ENCODE measurements at regions not wholly inside any gene's neighbourhood (a gene's known extent, or its start where the extent isn't known, plus 50 kb on each side); places are given as distances from the start of the nearest gene placed in this dataset.
A peak's percentile ranks its signal among the peaks of the same experiment; 100 is the strongest.

- DNase-seq (ENCODE audit: low read depth): peak; percentile 1
Observed at GRCh38 chr2:146349334-146349733, 1495.5 kb upstream of the ACVR2A start.

DNA sequence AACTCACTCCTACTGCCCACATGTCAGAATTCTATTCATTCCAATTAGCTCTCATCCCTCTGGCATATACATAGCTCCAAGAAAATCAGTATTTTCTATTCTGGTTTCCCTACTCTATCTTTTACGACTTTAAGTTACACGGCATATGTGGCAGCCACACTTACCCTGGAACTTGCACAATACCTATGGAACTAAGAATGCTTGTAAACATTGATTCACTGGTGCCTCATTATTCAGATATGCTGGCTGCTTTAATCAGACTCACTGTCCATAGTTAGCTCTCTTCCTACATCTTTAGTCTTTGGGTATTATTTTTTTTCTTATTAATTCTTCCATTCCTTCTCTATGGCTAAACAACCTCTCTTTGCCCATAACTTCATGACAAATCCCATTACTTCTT, 1519.9 kb upstream of the ACVR2A start:
- no peak for DNase-seq (ENCODE audit: low read depth)

DNA sequence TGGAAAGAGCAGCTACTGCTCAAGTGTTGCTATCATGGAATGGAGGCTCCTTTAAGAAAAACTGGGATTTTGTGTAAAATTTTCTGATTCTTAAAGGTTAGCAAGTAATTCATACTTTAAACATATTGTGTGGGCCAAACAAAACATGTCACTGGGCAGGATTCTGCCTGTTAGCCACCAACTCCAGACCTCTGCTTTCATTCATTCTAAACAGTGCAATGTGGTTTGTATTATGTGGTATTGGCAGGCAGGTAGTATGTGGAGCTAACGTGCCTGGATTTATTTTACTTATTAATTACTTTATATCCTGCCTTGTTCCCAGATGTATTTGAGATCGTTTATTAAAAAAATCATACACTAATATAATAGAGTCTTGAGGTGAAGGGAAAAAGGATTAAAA, 1521.3 kb upstream of the ACVR2A start:
- no peak for DNase-seq (ENCODE audit: low read depth)

- peak; percentile 6 for DNase-seq (ENCODE audit: low read depth)
Observed at GRCh38 chr2:146321175-146321574, 1523.7 kb upstream of the ACVR2A start.

DNA sequence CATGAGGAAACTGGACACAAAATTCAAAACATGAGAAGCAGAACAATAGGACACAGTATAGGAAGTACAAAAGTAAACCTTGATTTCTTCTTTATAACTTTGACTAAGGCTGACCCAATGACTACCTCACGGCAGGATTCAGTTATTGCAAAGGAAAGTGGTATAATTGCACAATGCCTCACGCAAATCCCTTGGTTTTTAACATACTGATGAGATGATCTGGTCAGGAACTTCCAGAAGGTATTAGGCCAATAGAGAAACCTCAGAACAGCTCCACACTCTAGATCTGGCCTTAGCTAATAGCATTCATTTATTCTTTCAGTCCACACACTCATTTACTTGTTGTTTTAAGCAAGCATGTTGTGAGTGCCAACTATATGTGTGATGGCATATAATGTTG, 1526.9 kb upstream of the ACVR2A start:
- peak; percentile 72 for DNase-seq (ENCODE audit: low read depth)

- peak; percentile 76 for DNase-seq (ENCODE audit: low read depth)
Observed at GRCh38 chr2:146312899-146313298, 1531.9 kb upstream of the ACVR2A start.

DNA sequence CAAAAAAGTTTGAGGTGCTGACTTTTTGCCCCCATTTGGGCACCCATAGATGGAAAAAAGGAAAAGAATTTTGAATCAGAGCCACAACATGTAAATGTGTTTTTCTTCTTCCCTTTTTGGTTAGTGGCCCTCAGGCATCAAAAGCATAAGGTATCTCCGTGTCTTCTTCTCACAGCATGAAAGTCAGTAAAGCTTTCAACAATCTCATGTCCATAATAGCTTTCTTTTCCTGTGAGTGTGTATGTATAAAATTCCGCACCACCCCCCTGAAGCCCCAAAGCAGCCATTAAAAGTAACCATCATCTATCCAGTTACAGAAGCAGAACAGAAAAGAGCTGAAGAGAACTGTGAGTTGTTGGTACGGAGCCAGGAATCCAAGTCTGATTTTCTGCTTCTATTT, 1539.7 kb upstream of the ACVR2A start:
- no peak for DNase-seq (ENCODE audit: low read depth)

- DNase-seq (ENCODE audit: low read depth): no peak
Observed at GRCh38 chr2:146301287-146301686, 1543.5 kb upstream of the ACVR2A start.

DNA sequence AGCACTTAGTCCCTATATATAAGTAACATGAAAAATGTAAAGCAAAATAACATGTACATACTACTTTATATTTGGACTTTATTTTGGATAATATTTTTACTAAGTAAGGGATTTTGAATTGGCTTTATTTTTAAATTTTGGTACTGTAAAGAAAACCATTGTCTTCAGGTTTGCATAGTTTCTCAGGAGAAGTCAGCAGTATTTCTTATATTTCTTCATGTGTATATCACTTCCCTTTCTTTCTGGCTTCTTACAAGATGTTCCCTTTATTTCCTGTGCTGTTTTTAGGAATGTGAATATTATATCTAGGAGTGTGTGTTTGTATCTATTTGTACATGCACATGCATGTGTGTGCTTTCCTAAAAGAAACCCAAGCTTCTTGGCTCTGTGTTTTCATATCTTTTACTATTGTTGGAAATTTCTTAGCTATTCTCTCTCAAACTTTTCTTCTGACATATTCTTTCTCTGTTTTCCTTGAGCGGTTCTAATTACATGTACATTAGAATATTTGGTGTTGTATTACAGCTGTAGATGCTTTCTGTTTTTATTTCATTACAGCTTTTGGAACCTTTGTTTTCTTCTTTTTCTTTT, 1549.7 kb upstream of the ACVR2A start:
- peak; percentile 23 for DNase-seq (ENCODE audit: low read depth)

- DNase-seq (ENCODE audit: low read depth): no peak
Observed at GRCh38 chr2:146287281-146287680, 1557.5 kb upstream of the ACVR2A start.

GRCh38 chr2:146278881-146279280, 1565.9 kb upstream of the ACVR2A start:
- DNase-seq (ENCODE audit: low read depth): no peak

DNA sequence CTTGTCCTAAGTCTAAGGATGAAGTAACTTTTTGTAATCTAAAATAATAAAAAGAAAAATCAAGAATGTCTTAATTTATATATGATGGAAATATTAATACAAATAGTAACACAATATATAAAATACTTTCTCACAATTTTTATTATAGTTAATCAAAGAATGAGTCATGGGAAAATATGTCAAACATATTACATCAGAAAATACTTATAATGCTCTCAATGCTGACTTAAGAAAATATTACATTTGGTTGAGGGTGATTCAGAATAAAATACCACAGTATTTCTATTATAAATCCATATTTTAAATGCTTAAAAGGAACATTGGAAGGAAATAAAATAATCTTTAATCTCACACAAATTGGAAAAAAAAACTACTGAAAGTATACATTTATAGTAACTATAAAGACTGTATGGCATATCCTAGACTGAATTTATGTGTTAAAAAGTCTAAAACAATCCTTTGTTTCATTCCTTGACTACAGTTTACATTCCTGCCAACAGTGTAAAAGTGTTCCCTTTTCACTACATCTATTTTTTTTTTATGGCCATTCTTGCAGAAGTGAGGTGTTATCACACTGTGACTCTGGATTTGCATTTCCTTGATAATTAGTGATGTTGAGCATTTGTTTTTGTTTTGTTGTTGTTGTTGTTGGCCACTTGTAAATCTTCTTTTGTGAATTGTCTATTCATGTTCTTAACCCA, 1573.5 kb upstream of the ACVR2A start:
- no peak for DNase-seq (ENCODE audit: low read depth)

GRCh38 chr2:146270618-146271017, 1574.2 kb upstream of the ACVR2A start:
- no peak for DNase-seq (ENCODE audit: low read depth)

DNA sequence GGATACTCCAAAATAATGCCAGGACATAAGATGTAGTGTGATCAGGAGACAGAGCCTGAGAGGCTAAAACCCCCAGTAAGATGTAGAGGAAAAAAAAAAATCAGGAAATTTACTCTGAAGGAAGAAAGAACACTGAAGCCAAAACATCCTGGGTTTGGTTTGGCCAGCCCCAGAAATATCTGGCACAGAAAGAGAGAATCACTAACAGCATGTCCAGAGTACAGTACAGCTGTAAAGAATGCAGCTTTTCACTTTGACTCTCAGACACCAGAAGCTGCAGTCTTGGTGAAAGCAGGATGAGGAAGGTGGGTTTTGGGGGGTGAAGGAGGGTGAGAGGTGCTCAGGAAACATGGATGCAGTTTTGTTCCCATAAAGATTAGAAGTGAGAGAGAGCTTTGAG, 1577.7 kb upstream of the ACVR2A start:
- no peak for DNase-seq (ENCODE audit: low read depth)

GRCh38 chr2:146265656-146266055, 1579.2 kb upstream of the ACVR2A start:
- no peak for DNase-seq (ENCODE audit: low read depth)

DNA sequence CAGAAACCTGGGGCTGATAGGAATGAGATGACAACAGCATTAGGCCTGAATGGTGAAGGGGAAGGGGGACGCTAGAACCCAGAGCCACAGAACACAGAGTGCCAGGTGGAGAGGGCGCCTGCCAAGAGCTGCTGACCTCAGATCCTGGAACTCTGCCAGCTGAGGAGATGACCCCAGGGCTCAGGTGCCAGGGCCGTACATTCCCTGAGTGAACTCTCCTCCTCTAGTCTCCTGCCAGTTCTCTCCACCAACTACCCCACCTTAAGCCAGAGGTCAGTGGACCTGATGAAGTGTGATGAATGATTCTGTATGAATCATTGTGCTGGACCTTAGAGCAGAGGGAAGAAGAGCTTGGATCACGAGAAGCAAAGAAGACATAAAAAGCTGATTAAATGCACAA, 1582.2 kb upstream of the ACVR2A start:
- no peak for DNase-seq (ENCODE audit: low read depth)

DNA sequence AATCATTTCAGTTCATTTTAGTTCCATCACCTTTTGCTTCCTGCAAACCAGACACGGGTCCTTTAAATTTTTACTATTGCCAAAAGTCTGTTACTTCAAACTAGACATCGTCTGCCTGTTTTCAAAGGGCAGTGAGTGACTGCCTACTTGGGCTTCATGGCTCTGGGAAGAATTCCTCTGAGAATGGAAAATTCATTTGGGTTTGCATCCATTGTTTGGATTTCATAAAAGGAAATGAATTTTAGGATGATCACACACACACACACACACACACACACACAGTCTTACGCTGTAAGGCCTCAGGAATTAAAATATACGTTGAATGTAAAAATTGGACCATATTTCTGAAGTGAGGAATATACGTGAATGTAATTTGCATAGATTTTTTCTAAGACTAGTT, 1584.3 kb upstream of the ACVR2A start:
- no peak for DNase-seq (ENCODE audit: low read depth)

DNA sequence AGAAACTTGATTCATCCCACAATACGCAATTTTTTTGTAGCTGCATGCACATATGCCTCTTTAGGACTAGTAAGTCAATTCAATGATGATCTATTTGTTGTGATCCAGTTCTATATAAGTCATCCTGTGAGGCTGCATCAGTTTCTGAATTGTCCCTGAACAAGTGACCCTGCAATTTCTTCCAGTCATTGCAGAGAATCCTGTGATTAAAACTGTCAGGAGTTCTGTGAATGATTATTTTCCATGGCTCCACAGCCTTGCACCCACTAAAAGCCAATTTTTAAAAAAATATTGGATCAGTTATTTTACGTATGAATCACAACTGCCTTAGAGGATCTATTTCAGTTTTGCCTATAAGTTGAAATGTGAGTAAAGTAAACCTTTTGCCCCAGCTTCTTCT, 1585.0 kb upstream of the ACVR2A start:
- DNase-seq (ENCODE audit: low read depth): no peak

- DNase-seq (ENCODE audit: low read depth): no peak
Observed at GRCh38 chr2:146258071-146258470, 1586.8 kb upstream of the ACVR2A start.

- DNase-seq (ENCODE audit: low read depth): no peak
Observed at GRCh38 chr2:146252119-146252518, 1592.7 kb upstream of the ACVR2A start.

DNA sequence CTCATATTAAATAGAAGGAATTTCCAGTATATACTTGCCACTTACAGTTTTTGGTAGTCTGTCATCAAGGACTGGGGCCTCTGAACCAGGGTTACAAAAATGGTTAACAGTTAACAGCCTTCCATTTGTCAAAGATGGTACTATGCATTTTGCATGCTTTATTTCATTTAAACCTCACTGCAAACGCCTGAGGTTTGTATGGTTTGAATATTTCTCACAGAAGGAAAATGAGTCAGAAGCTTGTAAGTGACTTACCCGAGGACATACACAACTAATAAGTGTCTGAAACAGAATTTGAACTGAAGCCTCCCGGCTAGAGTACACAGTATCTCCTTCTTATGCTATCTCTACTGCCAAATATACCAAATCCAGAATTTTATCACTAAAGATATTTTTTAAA, 1593.5 kb upstream of the ACVR2A start:
- DNase-seq (ENCODE audit: low read depth): no peak

GRCh38 chr2:146246736-146247523, 1597.9 kb upstream of the ACVR2A start:
- DNase-seq (ENCODE audit: low read depth): no peak

All from LHCN-M2 (cell line).